ENCODE measurements at regions not wholly inside any gene's neighbourhood (a gene's known extent, or its start where the extent isn't known, plus 50 kb on each side); places are given as distances from the start of the nearest gene placed in this dataset.
"Not testable (repeated sequence)": the region's sequence is repeated elsewhere in the genome, so short reads cannot be mapped to it uniquely, and the experiment has no call there.

DNA sequence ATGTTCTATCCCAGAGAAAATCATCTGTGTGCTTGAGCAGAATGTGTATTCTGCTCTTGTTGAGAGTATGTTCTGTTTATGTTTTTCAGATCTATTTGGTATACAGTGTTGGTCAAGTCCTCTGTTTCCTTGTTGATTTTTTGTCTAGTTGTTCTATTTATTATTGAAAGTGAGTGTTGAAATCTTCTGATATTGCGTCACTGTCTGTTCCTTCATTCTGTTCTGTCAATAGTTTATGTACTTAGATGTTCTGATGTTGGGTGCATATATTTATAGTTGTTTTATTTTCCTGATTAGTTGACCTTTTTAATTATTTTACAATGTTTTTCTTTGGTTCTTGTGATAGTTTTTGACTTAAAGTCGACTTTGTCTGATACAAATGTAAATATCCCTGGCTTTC is 458.7 kb upstream of the HSF2 start:
- TF ChIP-seq, protein P1, sequence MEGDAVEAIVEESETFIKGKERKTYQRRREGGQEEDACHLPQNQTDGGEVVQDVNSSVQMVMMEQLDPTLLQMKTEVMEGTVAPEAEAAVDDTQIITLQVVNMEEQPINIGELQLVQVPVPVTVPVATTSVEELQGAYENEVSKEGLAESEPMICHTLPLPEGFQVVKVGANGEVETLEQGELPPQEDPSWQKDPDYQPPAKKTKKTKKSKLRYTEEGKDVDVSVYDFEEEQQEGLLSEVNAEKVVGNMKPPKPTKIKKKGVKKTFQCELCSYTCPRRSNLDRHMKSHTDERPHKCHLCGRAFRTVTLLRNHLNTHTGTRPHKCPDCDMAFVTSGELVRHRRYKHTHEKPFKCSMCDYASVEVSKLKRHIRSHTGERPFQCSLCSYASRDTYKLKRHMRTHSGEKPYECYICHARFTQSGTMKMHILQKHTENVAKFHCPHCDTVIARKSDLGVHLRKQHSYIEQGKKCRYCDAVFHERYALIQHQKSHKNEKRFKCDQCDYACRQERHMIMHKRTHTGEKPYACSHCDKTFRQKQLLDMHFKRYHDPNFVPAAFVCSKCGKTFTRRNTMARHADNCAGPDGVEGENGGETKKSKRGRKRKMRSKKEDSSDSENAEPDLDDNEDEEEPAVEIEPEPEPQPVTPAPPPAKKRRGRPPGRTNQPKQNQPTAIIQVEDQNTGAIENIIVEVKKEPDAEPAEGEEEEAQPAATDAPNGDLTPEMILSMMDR (conservative IDR thresholded peaks at IDR 0.05; ENCODE audit: low read length): no peak
- H3K4me3 ChIP-seq (ENCODE audit: low read length): no peak overlapping the region
- DNase-seq (ENCODE audit: low read depth): no peak

GRCh38 chr6:121944354-121944753 is 455.1 kb upstream of the HSF2 start:
- DNase-seq (ENCODE audit: low read depth): peak; percentile 79
- H3K4me3 ChIP-seq (ENCODE audit: low read length): no peak overlapping the region
- TF ChIP-seq, protein P1 (conservative IDR thresholded peaks at IDR 0.05; ENCODE audit: low read length): no peak

- DNase-seq (ENCODE audit: low read depth): no peak
- H3K4me3 ChIP-seq (ENCODE audit: low read length): no peak overlapping the region
- TF ChIP-seq, protein P1 (conservative IDR thresholded peaks at IDR 0.05; ENCODE audit: low read length): no peak
These were observed 448.3 kb upstream of the HSF2 start for GRCh38 chr6:121951123-121951522.

- peak; percentile 81 for DNase-seq (ENCODE audit: low read depth)
These were observed 447.5 kb upstream of the HSF2 start for GRCh38 chr6:121951918-121952379.

DNA sequence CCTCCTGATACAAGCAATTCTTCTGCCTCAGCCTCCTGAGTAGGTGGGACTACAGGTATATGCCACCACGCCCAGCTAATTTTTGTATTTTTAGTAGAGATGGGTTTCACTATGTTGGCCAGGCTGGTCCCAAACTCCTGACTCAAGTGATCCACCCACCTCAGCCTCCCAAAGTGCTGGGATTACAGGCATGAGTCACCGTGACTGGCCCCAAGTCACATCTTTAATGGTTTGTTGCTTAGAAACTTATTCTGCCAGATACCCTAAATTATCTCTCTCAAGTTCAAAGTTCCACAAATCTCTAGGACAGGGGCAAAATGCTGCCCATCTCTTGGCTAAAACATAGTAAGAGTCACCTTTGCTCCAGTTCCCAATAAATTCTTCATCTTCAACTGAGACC is 444.1 kb upstream of the HSF2 start:
- not testable (repeated sequence) for DNase-seq (ENCODE audit: low read depth); H3K4me3 ChIP-seq (ENCODE audit: low read length)

More at GRCh38 chr6:121951918-121952379, 447.5 kb upstream of the HSF2 start:
- H3K4me3 ChIP-seq (ENCODE audit: low read length): no peak overlapping the region
- TF ChIP-seq, protein P1 (conservative IDR thresholded peaks at IDR 0.05; ENCODE audit: low read length): no peak

DNA sequence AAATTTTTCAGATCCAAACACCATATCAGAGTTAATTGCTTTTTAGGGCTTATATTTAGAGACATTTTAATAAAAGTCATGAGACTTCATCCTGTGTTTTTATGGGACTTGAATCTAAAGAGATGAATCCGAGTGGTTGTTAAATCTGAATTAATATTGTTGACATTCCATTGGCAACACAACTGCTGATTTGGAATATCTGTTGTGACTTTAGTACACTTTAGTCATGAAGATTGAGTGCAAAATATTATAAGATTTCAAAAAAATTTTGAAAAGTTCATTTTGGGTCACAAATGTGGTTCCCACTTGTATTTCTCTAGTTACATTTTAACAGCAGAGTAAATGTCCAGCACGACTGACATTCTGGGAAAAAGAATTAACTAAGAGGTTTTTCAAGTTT is 442.7 kb upstream of the HSF2 start:
- peak; percentile 21 for DNase-seq (ENCODE audit: low read depth)
- TF ChIP-seq, protein P1 (conservative IDR thresholded peaks at IDR 0.05; ENCODE audit: low read length): no peak
- H3K4me3 ChIP-seq (ENCODE audit: low read length): no peak overlapping the region

DNA sequence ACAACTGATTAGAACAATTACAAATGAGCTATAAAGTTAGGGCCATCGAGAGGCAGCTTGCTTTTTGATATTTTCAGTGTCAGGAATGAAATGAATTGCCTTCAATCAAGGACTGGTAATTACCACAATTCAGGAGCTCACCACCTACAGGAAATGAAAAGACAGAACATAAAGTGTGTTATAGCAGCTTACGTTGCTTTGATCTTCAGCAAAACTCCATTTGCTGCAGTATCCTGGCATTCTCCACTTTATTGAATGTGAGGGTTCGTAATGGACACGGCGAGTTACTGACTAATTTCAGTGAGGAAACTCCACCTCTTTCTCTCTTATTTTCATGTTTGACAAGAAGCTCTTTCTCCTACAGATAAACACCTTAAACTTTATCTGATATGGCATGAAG is 440.0 kb upstream of the HSF2 start:
- TF ChIP-seq, protein P1 (conservative IDR thresholded peaks at IDR 0.05; ENCODE audit: low read length): no peak
- no peak overlapping the region for H3K4me3 ChIP-seq (ENCODE audit: low read length)
- DNase-seq (ENCODE audit: low read depth): no peak

DNA sequence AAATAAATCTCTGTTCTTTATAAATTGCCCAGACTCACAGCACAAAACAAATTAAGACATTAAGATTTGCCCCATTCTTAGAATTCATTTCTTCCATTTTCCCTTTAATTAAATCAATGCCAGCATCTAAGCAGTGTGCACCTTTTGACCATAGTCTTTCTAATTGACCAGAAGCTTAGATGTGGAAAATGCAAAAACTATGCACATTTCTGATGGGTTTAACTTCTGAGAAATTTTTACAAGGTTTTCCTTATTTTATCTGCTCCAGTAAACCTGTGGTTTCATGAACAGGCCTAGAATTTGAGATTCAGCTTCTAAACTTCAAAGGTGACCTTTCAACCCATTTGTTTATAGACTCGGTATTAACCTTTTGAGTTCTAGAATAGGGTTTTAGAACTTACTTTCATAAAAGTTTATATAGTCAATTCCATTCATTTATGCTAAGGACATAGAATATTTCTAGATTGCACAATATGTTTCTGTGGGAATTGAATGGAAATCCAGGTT is 437.8 kb upstream of the HSF2 start:
- DNase-seq (ENCODE audit: low read depth): no peak
- H3K4me3 ChIP-seq (ENCODE audit: low read length): no peak overlapping the region
- TF ChIP-seq, protein P1 (conservative IDR thresholded peaks at IDR 0.05; ENCODE audit: low read length): no peak
